NCI-H446 (cell line): ENCODE measurements at regions not wholly inside any gene's neighbourhood (a gene's known extent, or its start where the extent isn't known, plus 50 kb on each side); places are given as distances from the start of the nearest gene placed in this dataset.
"Not testable (repeated sequence)": the region's sequence is repeated elsewhere in the genome, so short reads cannot be mapped to it uniquely, and the experiment has no call there.

Experiments used
- DNase-seq, 2 experiments: peaks; one replicate each; lab custom pipeline; 2025; lab: John Stamatoyannopoulos, UW

DNA sequence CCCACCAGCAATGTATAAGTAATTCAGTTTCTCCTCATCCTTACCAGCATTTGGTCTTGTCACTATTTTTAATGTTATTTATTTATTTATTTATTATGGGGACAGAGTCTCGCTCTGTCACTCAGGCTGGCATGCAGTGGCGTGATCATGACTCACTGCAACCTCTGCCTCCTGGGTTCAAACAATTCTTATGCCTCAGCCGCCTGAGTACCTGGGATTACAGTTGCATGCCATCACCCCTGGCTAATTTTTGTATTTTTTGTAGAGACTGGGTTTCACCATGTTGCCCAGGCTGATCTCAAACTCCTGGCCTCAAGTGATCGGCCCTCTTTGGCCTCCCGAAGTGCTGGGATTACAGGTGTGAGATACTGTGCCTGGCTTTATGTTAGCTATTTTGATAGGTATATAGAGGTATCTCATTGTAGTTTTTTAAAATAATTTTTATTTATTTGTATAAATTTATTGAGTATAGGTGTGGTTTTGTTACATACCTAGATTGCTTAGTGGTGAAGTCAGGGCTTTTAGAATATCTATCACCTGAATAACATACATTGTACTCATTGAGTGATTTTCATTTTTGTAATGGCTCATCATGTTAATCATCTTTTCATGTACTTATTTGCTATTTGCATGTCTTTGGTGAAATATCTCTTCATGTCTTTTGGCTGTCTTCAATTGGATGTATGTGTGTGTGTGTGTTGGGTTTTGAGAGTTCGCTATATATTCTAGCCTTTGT, 53.3 kb downstream of the TANC2 start:
- DNase-seq = no peak

DNA sequence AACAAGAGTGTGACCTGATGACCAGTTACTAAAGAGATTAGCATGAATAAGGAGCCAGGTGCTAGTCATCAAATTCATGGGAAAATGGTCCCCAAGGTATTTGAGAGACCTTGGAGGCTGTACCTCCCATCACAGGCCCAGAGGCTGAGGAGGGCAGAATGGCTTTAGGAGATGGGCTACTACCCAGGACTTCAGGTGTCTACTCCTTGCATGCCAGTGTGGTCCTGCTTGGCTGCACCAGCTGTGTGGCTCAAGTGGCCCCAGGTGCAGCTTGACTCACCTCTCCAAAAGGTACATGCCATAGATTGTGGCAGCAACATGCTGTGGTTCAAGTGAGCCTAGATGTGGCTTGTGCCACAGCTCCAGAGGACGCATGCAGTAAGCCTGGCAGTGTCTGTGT, 56.5 kb downstream of the TANC2 start:
- no peak for DNase-seq

- DNase-seq = no peak
Measured at GRCh38 chr17:63023049-63023448, 57.0 kb downstream of the TANC2 start.

DNA sequence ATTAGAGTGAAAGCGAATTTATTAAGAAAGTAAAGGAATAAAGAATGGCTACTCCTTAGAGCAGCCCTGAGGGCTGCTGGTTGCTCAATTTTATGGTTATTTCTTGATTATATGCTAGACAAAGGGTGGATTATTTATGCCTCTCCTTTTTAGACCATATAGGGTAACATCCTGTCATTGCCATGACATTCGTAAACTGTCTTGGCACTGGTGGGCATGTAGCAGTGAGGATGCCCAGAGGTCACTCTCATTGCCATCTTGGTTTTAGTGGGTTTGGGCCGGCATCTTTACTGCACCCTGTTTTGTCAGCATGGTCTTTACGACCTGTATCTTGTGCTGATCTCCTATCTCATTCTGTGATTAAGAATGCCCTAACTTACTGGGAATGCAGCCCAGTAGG, 58.2 kb downstream of the TANC2 start:
- no peak for DNase-seq

DNA sequence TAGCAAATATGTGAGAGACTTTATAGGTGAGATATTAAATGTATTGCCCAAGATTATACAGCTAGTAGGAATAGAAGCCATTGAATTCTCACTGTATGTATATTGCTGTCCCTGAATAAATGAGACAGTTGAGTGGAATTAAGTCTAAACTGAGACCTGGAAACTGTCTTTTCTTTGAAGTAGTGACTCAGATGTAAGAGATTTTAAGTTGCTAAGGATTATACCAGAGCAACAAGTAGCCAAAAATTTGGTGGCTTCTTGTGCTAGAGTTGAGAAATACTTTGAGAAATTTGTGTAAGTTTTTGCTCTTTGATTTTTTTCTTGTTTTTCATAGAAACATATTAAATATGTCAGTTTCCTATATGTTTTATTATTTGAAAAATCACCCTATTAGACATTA, 58.7 kb downstream of the TANC2 start:
- no peak for DNase-seq

GRCh38 chr17:63025637-63026036, 59.6 kb downstream of the TANC2 start:
- not testable (repeated sequence) for DNase-seq

GRCh38 chr17:63029541-63029940, 63.5 kb downstream of the TANC2 start:
- no peak for DNase-seq

DNA sequence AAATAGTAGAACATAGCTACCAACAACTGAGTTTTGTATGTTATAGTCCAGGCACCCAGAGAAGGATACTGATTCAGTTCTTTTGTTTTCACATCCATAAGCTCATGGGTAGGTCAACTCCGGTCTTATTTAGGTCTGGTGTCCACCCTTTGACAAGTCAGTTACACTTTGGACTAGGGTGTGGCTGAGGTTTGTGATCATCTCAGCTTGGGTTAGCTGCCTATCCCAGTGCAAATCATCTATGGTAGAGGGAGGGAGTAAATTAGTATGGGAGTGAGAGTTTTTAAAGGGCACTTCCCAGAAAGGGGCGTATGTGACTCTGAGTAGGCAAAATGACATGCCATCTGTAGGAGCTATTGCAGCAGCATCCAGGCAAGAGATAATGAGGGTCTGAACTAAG, 66.1 kb downstream of the TANC2 start:
- DNase-seq = no peak

DNA sequence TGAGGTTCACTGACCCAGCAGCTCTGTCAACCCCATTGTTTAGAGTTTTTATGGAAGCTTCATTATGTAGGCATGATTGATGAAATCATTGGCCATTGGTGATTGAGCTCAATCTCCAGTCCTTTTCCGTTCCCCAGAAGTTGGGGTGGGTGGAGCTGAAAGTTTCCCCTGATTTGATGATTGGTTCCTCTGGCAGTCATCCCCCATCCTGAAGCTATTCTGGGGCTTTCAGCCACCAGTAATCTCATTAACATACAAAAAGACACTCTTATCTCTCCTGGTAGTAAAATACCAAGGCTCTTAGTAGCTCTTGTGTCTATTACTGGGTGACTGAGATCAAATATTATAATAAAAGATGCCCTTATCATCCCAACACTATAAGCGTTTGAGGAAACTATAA, 67.1 kb downstream of the TANC2 start:
- DNase-seq = no peak

- no peak for DNase-seq
Measured at GRCh38 chr17:63035271-63035670, 69.2 kb downstream of the TANC2 start.

GRCh38 chr17:63035695-63036094, 69.7 kb downstream of the TANC2 start:
- no peak for DNase-seq

DNA sequence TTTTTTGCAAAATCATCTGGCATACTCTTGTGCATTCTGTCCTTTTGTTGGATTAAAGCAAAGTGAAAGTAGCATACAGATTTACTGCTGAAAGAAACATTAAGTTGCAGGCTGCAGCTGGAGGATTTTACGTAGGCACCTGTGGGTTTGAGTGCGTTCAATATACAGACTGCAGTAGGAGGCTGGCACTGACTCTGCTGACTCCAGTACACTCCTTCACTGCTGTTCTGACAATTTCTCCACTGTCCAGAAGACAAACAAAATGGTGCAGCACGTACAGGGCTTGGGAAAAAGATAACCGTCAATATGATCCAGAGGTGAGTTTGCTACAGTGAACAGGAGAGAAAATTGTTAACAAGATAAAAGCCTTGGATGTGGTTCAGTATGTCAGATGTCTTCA, 73.3 kb downstream of the TANC2 start:
- DNase-seq = no peak

GRCh38 chr17:63039899-63040602, 74.0 kb downstream of the TANC2 start:
- no peak for DNase-seq

- no peak for DNase-seq
Measured at GRCh38 chr17:63040816-63041215, 74.8 kb downstream of the TANC2 start.

DNA sequence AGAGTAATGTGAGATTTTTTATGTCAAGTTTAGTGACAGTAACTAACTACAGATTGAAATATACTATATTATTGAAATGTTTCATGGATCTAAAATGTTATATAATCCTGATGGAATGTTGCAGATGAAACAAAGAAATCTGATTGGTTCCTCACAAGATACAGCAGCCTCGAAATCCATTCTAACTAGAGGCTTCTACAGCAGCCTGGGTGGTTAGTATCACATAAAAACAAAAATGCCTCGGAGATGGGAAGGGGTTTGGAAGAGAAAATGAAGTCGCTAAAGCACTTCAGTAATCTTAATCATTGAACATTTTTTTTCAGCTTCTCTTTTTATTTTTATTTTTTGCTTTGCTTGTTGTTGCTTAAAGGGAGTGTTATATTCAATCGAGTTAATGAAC, 75.2 kb downstream of the TANC2 start:
- no peak for DNase-seq

DNA sequence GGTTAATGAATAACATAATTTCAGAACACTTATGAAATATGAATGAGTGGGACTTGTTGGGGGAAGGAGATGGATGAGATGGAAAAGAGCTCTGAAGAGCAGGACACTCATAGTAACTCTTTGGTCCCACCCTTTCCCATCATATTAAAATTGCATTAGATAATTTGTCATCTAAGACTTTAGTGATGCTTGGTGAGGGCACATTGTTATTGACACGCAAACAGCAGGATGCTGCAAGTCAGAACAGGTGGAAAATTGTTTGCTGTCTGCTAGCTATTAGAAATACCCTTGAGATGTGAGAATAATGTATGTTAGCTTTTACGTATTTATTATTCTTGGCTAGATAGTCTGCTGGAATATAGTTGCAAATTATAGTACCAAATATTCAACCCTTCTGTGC, 75.7 kb downstream of the TANC2 start:
- no peak for DNase-seq

GRCh38 chr17:63042256-63042812, 76.3 kb downstream of the TANC2 start:
- DNase-seq = no peak

DNA sequence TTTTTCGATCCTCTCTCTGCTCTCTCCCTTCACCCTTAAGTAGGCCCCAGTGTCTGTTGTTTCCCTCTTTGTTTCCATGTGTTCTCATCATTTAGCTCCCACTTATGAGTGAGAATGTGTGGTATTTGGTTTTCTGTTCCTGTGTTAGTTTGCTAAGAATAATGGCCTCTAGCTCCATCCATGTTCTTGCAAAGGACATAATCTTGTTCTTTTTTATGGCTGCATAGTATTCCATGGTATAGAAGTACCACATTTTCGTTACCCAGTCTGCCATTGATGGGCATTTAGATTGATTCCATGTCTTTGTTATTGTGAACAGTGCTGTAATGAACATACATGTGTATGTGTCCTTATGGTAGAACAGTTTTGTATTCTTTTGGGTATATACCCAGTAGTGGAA, 91.5 kb downstream of the TANC2 start:
- DNase-seq = not testable (repeated sequence)

DNA sequence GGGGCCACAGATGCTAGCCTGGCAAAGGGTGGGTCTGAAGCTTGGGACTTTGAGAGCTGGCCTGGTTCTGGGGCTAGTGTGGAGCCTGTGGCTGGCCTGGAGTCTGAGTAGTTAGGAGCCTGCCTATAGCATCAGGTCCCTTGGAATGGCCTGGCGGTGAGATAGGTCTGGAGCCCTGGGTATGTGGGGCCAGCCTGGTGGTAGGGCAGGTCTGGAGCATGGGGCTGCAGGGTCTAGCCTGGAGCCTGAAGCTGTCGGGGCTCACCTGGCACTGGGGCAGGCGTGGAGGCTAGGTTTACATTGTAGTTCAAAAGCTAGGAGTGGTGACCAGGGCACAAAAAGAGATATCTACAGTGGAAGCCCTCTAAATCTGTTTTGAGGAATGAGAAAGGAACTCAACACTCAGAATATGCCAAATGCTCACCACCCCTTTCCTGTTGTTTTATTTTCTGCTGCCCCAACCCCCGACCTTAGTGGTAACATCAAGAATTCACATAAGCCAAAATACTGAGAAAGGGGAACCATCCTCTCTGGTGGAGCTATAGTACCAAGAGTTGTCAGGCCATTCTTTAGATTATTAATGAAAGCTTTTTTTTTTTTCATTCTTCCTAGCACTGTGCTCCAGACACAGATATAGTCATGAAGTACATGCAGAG, 100.3 kb downstream of the TANC2 start:
- no peak for DNase-seq

DNA sequence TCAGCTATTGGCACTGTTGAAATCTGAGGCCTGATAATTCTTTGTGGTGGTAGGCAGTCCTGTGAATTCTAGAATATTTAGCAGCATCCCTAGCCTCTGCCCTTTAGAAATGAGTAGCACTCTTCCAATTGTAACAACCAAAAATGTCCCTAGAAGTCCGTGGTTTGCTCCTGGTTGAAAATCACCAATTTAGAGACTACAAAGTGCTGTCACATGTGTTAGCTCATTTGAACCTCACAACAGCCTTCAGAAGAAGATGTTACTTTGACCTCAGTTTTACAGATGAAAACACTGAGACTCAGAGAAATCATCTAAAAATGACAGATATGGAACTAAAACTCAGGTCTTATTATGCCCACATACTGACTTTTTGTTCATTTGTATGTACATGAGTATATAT, 103.2 kb downstream of the TANC2 start:
- DNase-seq = no peak

GRCh38 chr17:63070031-63070430, 104.0 kb downstream of the TANC2 start:
- no peak for DNase-seq

DNA sequence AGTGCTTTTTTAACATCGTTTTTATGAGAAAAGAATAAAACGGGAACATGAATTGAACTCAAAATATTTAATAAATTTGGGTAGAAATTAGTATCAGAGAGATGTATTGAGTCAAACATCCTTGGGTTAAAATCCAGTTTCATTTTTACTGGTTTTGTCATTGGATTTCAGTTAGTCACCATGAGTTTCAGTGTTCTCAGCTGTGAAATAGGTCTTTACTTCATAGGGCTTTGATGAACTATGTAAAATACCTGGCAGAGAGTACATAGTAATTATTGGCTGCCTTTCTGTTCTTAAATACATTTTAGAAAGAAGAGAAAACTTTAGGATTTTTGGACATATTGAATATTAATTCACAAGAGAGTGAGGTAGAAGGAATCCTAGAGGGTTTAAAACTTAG, 105.8 kb downstream of the TANC2 start:
- DNase-seq = no peak

DNA sequence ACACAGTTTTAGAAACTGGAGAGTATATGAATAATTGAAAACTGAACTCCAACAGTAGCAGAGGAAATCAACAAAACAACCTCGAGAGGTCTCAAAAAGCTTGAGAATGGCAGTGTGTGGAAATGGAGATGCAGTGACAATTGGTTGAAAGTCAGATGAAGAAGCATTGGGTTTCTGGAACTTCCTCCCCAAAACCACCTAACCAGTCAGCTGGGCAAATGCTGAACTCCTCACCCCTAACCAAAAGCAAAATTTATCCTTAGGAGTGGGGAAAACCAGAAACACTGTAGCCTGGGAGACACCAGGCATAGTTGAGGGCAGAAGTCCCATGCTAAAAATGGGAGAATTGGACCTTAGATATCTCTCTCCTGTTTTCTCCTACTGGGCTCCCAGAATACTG, 109.9 kb downstream of the TANC2 start:
- DNase-seq = no peak
